MG63 (cell line): ENCODE measurements at regions not wholly inside any gene's neighbourhood (a gene's known extent, or its start where the extent isn't known, plus 50 kb on each side); places are given as distances from the start of the nearest gene placed in this dataset.
"Not testable (repeated sequence)": the region's sequence is repeated elsewhere in the genome, so short reads cannot be mapped to it uniquely, and the experiment has no call there.

ENCODE experiments used
- DNase-seq: peaks from one replicate; pipeline ENCODE4 v3.0.0-alpha.2; 2020
- H3K27me3 ChIP-seq: fragments of 250-450 bp; sonication (Bioruptor Pico); 2 replicates; pipeline ENCODE4 v1.5.1; 2020; ENCODE audit warnings: mild to moderate bottlenecking, moderate library complexity
- H3K36me3 ChIP-seq: fragments of 250-450 bp; sonication (Bioruptor Pico); 2 replicates; pipeline ENCODE4 v1.5.1; 2020; ENCODE audit warnings: mild to moderate bottlenecking, moderate library complexity
- H3K4me3 ChIP-seq: fragments of 250-450 bp; sonication (Bioruptor Pico); 2 replicates; pipeline ENCODE4 v1.5.1; 2020; ENCODE audit warnings: mild to moderate bottlenecking, moderate library complexity
- H3K9me3 ChIP-seq: fragments of 250-450 bp; sonication (Bioruptor Pico); 2 replicates; pipeline ENCODE4 v1.5.1; 2020; ENCODE audit warnings: mild to moderate bottlenecking, moderate library complexity

- Histone ChIP-seq H3K36me3 (no peaks in the 10 kb centered on the region), H3K9me3 (no peaks in the 10 kb centered on the region), H3K27me3 (no peaks in the 10 kb centered on the region), H3K4me3 (no peak overlapping the region)
- no peak for DNase-seq
These were observed 271.5 kb downstream of the NXPE2 start for GRCh38 chr11:114949614-114950351.

- Histone ChIP-seq H3K4me3 (no peak overlapping the region), H3K36me3 (no peaks in the 10 kb centered on the region), H3K9me3 (no peaks in the 10 kb centered on the region), H3K27me3 (no peaks in the 10 kb centered on the region)
- DNase-seq, result no peak
These were observed 274.7 kb downstream of the NXPE2 start for GRCh38 chr11:114953039-114953438.

DNA sequence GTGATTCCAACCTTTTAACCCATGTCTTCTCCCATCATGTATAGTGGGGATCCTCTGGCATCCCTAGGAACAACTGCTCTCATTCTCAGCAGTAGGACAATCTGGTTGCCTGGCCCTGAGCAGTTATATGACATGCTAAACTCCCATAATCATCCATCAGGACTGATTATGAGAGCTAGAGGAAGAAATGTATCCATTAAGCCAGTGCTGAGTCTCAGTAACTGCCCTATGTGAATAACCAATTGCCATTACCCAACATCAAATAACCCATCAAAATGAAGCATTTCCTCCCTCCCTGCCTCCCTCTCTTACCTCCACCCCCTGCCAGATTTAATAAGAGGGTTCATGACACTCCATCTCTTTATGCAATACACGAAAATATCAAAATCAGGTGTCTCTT lies 277.6 kb downstream of the NXPE2 start:
- H3K36me3 ChIP-seq, result no peaks in the 10 kb centered on the region
- H3K4me3 ChIP-seq, result no peak overlapping the region
- H3K9me3 ChIP-seq, result no peaks in the 10 kb centered on the region
- no peaks in the 10 kb centered on the region for H3K27me3 ChIP-seq
- DNase-seq, result no peak

DNA sequence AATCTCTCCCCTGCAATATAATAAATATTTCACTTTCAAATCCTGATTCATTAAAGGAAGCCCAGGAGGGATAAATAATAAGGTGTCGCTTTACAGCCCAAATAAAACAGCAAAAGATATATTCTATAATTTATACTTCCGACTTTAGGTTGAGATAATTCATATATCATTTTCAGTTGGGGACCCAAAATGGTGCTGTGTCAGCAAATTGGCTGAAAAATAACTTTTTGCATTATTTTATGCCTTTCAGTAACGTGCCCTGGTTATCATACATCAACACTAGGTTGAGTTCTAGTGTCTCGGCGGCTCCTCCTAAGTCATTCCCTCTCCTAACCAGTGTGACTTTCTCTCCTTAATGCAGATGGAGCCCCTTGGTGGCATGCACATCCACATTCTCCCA lies 278.2 kb downstream of the NXPE2 start:
- Histone ChIP-seq H3K27me3 (no peaks in the 10 kb centered on the region), H3K4me3 (no peak overlapping the region), H3K36me3 (no peaks in the 10 kb centered on the region), H3K9me3 (no peaks in the 10 kb centered on the region)
- DNase-seq, result no peak

DNA sequence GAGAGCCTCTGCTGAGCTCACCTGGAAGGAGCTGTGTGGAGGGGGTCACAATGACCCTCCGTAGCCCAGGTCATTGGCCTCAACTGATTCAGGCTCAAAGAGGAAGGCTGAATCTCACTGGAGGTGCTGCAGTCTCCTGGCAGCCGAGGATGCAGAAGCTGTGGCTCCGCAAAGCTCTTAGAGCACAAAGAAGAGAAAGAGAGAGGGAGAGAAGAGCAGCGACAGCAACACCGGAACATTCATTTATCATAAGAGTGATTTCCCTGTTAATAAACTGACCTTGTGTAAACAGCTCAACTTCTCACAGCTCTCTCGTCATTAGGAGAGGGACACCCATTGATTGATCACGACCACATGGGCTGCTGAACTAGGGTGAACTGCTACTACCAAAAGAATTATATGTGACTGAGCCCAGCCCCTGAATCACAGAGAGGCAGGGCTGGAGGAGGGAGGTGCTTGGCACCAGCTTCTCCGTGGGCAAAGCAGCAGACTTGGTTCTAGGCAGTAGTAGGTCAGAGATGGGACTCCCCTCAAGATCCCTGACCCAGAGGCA lies 281.7 kb downstream of the NXPE2 start:
- Histone ChIP-seq H3K9me3 (no peaks in the 10 kb centered on the region), H3K36me3 (no peaks in the 10 kb centered on the region), H3K27me3 (no peaks in the 10 kb centered on the region), H3K4me3 (no peak overlapping the region)
- no peak for DNase-seq

GRCh38 chr11:114960819-114961218 lies 282.5 kb downstream of the NXPE2 start:
- H3K27me3 ChIP-seq, H3K4me3 ChIP-seq, DNase-seq, H3K36me3 ChIP-seq, H3K9me3 ChIP-seq: not testable (repeated sequence)

GRCh38 chr11:114964676-114965214 lies 286.4 kb downstream of the NXPE2 start:
- DNase-seq, result no peak
- H3K27me3 ChIP-seq, result no peaks in the 10 kb centered on the region

GRCh38 chr11:114970927-114971645 lies 292.8 kb downstream of the NXPE2 start:
- Histone ChIP-seq H3K27me3 (no peaks in the 10 kb centered on the region; the same call in 1 of the 2 replicates), H3K4me3 (no peak overlapping the region), H3K36me3 (no peaks in the 10 kb centered on the region), H3K9me3 (no peaks in the 10 kb centered on the region)
- DNase-seq, result no peak

More at GRCh38 chr11:114964676-114965214, 286.4 kb downstream of the NXPE2 start:
- no peaks in the 10 kb centered on the region for H3K9me3 ChIP-seq
- H3K4me3 ChIP-seq, result no peak overlapping the region
- H3K36me3 ChIP-seq, result no peaks in the 10 kb centered on the region

DNA sequence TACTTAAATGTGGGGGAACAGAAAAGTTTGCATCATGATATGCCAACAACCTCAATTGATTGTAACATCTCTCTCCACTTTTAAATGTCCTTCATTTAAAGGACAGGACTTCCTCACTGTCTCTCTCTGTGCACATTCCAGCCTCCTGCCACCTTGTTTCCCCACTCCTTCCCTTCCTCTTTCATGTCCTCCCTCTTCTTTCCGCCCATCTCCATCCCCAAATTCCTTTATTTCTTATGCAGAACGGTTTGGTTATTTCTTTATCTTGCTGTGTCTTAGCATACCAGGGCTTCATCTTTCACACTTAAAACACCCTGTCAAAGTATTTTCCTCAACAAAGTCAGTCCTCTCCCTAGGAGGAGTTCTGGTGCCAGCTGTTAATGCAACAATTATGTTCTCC lies 293.8 kb downstream of the NXPE2 start:
- Histone ChIP-seq H3K4me3 (no peak overlapping the region), H3K36me3 (no peaks in the 10 kb centered on the region), H3K27me3 (no peaks in the 10 kb centered on the region; the same call in 1 of the 2 replicates), H3K9me3 (no peaks in the 10 kb centered on the region)
- no peak for DNase-seq

DNA sequence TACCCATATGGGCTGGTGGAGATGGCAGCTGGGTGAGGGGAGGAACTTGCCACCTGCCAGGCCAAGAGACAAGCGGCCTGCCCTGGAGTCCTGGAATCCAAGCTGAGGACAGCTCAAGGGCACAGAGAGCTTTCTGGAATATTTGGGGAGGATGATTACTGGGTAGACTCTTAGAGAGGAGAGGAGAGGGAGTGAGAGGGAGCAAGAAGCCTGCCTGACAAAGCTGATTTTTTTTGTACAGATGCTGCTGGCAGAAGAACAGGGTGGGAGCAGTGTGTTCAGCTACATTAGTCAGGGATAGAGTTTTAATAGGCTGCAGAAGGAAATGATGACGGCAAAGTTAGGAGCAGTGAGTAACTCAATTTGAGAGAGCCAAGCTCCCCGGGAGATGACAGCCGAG lies 299.3 kb downstream of the NXPE2 start:
- Histone ChIP-seq H3K9me3 (no peaks in the 10 kb centered on the region), H3K27me3 (no peaks in the 10 kb centered on the region; the same call in 1 of the 2 replicates), H3K36me3 (no peaks in the 10 kb centered on the region), H3K4me3 (no peak overlapping the region)
- DNase-seq, result no peak

- no peak for DNase-seq
- H3K27me3 ChIP-seq, result no peaks in the 10 kb centered on the region
- no peaks in the 10 kb centered on the region for H3K9me3 ChIP-seq
- no peaks in the 10 kb centered on the region for H3K36me3 ChIP-seq
- no peak overlapping the region for H3K4me3 ChIP-seq
These were observed 303.8 kb downstream of the NXPE2 start for GRCh38 chr11:114982141-114982540.

DNA sequence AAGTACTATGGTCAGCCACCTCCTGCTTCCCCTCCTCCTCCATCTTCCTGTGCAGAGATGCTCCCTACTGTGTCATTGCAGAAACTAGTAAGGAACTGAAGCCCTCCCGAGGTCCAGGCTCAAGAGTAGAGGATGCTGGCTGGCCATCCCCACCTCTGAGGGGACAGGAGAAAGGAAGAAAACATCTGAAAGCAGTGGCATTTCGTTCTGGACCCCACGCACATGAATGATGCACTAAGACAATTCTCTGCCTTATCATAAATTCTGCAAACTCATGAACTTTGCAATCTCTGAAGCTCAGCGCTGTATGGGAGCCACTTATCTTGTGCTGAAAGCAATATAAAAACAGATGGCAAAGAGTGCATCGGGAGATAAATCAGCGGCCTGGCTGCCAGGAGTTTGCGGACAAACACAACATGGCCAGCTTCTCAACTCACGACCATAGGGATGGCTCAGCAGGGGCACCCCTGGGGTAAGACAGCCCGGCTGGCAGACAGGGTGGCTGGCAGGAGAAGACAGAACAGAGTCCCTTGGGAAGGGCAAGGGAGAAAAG lies 306.4 kb downstream of the NXPE2 start:
- Histone ChIP-seq H3K36me3 (no peaks in the 10 kb centered on the region), H3K4me3 (no peak overlapping the region), H3K27me3 (no peaks in the 10 kb centered on the region), H3K9me3 (no peaks in the 10 kb centered on the region)
- no peak for DNase-seq

- no peaks in the 10 kb centered on the region for H3K9me3 ChIP-seq
- H3K27me3 ChIP-seq, result no peaks in the 10 kb centered on the region
- no peak overlapping the region for H3K4me3 ChIP-seq
- H3K36me3 ChIP-seq, result no peaks in the 10 kb centered on the region
- no peak for DNase-seq
These were observed 308.0 kb downstream of the NXPE2 start for GRCh38 chr11:114986365-114986764.

DNA sequence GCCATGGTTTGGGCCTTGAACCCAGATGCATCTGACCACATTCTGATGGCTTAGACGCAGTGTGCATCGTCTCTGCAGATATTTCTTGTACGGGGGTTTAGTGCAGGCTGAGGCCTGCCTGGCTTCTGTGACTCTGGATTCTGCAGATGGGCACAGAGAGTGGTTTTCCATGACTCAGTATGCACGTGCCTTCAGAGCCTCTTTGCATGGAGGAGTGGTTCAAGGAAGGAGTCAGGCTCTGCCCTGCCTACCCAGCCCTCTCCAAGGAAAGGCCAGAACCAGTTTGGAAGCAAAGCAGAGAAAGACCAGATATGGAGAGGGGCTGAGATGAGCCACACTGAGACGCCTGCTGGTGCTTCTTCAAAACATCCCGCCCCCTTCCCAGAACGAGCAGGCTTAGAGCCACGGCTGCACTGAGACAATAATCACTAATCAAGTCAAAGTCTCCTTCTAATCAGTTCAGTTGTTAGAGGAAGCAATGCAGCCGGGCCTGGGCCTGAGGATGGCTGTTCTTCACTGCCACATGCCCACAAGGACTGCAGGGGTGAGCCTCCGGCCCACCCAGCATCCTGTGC lies 308.9 kb downstream of the NXPE2 start:
- no peaks in the 10 kb centered on the region for H3K27me3 ChIP-seq
- no peak for DNase-seq
- H3K36me3 ChIP-seq, result no peaks in the 10 kb centered on the region
- H3K9me3 ChIP-seq, result no peaks in the 10 kb centered on the region
- H3K4me3 ChIP-seq, result no peak overlapping the region

DNA sequence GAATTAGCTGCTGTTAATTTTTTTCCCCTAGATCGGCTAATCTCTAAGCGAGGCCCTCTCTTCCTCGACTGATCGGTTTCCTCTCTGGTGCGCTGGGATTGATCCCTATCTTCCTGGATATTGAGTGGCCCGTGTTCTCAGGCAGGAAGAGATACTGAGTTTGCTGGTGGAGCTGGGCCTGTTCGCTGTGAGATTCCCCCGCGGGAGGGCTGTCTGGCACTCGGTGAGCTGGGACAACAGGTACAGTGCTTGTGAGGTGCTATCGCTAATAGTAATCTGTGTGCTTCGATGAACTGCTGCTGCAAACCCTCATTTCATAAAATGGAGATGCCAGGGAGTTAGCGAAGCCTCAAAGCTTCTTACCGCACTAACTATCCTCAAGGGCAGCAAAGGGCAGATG lies 310.3 kb downstream of the NXPE2 start:
- Histone ChIP-seq H3K4me3 (no peak overlapping the region), H3K36me3 (no peaks in the 10 kb centered on the region), H3K9me3 (no peaks in the 10 kb centered on the region)

DNA sequence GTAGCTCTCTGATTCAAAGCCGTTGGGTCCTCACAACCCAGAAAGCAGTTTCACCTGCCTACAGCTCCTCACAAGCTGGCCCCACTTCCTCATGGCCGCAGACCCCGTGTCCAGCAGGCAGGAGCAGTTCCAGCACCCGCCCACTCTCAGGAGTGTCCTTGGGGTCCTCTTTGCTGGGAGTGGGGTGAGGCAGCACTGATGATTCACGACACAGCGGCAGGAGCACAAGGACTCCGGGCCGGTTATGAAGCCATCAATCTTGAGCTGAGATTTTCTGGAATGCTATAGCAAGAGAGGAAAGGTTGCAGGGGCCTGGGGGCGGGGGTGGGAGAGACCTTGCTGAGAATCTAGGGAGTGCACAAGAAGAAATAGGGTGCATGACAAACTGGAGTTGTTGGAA lies 311.2 kb downstream of the NXPE2 start:
- Histone ChIP-seq H3K36me3 (no peaks in the 10 kb centered on the region), H3K4me3 (no peak overlapping the region), H3K27me3 (no peaks in the 10 kb centered on the region), H3K9me3 (no peaks in the 10 kb centered on the region)
- no peak for DNase-seq

More for the DNA sequence above, 310.3 kb downstream of the NXPE2 start:
- DNase-seq, result no peak
- H3K27me3 ChIP-seq, result no peaks in the 10 kb centered on the region

- Histone ChIP-seq H3K27me3 (no peaks in the 10 kb centered on the region; the same call in none of the 2 replicates), H3K9me3 (no peaks in the 10 kb centered on the region), H3K4me3 (no peak overlapping the region), H3K36me3 (no peaks in the 10 kb centered on the region)
- DNase-seq, result no peak
These were observed 327.3 kb downstream of the NXPE2 start for GRCh38 chr11:115005663-115006062.
